GM10266 (cell line): ENCODE measurements at regions not wholly inside any gene's neighbourhood (a gene's known extent, or its start where the extent isn't known, plus 50 kb on each side); places are given as distances from the start of the nearest gene placed in this dataset.

Experiments
- DNase-seq: peaks from one replicate; pipeline ENCODE4 v3.0.0; 2012; ENCODE audit errors: extremely low spot score
- TF ChIP-seq, protein P1 (sequence below): IDR thresholded peaks from 2 replicates; pipeline ENCODE4 v1.5.1; 2012; ENCODE audit warnings: mild to moderate bottlenecking, low read depth; ENCODE audit not compliant: control insufficient read depth, insufficient read depth; ENCODE audit errors: missing control alignments

DNA sequence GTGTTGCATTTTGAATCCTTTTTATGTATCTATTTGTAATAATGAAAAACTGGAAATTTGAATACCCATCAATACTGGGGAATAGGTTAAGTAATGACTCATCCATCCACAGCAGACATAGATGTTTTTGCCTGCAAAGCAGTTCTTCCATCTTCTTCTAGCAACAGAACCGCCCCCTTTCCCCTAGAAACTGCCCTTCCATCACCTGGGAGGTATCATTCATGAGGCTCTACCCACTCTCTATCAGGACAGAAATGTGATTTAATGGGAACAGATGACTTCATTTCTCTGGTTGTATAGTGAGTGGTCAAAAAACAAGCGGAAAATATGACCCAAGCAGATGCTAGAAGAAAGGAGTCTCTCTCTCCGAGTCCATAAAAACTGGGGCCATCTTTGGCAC is 532.8 kb downstream of the UQCRFS1 start:
- no peak for DNase-seq
- TF ChIP-seq, protein P1, sequence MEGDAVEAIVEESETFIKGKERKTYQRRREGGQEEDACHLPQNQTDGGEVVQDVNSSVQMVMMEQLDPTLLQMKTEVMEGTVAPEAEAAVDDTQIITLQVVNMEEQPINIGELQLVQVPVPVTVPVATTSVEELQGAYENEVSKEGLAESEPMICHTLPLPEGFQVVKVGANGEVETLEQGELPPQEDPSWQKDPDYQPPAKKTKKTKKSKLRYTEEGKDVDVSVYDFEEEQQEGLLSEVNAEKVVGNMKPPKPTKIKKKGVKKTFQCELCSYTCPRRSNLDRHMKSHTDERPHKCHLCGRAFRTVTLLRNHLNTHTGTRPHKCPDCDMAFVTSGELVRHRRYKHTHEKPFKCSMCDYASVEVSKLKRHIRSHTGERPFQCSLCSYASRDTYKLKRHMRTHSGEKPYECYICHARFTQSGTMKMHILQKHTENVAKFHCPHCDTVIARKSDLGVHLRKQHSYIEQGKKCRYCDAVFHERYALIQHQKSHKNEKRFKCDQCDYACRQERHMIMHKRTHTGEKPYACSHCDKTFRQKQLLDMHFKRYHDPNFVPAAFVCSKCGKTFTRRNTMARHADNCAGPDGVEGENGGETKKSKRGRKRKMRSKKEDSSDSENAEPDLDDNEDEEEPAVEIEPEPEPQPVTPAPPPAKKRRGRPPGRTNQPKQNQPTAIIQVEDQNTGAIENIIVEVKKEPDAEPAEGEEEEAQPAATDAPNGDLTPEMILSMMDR: no peak

DNA sequence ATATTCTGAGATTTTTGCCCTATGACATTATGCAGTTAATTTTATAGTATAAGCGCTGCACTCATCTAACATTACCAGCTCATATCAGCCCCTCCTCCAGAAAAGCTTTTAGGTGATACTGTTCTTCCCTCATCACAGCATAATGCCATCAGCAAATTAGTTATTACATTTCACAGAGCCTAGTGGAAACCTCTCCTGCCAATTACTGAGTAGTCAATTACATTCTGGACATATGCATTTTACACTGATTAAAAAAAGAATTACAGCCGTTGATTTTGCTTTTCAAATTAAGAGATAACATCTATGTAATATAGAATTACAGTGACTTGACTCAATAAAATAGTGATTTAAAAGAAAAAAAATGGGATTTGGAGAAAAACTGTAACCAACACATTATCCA is 542.1 kb downstream of the UQCRFS1 start:
- TF ChIP-seq, protein P1: no peak
- no peak for DNase-seq

DNA sequence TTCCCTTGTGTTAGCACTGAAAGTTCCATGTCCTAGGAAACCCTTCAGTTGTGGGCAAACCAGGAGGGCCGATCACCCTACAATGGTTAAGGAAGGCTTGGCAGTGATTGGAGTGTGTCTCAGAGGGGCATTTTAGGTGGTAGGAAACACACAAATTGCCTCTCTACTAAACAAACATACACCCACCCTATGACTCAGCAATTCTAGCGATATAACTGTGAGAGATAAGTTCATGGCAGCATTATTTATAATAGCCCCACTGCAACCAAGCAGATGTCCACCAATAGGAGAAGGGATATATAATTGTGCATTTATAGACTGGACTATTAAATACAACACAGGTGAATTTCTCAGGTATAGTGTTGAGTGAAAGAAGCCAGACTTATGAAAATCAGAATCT is 543.1 kb downstream of the UQCRFS1 start:
- no peak for DNase-seq
- TF ChIP-seq, protein P1: no peak

DNA sequence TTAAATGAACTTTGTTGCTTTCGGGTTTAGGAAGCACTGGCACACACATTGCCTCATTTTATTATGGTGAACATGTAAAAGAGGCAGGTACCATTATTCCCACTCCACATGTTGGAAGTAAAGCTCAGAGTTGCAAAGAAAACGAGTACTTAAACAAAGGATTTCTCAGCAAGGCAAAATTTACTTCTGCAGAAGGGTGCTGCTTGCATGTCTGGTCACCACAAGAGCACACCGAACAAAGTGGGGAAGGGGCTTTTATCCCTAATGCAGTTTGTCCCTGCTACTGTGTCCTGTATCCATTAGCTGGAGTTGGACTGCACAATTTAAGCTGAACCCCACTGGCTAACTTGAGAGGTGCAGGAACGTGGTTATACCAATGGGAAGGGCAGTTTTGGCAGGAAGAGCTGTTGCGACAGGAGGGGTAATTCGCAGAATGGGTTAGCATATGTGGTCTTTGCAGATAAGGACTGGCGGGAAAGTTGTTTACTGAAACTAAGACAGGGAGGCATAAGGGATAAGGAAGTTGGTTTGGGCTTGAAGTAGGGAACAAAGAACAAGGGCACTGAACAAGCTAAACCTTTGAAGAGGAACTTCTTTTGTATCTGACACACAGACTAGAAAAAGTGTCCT is 545.5 kb downstream of the UQCRFS1 start:
- TF ChIP-seq, protein P1: no peak
- no peak for DNase-seq

DNA sequence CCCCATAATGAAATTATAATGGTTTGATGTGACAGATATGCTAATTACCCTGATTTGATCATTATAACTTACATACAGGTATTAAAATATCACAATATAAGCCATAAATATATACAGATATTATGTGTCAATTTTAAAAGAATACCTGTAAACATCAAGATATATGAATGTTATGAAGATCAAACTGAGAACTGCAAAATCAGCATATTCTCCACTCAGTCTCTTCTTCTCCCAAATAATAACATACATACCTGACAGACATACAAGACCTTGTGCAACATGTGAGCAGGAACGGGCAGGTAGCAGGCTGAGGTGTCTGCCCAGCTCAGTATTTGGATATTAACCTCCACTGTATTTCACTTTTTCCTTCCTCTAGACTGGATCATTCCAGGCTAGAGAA is 547.2 kb downstream of the UQCRFS1 start:
- TF ChIP-seq, protein P1: no peak

DNA sequence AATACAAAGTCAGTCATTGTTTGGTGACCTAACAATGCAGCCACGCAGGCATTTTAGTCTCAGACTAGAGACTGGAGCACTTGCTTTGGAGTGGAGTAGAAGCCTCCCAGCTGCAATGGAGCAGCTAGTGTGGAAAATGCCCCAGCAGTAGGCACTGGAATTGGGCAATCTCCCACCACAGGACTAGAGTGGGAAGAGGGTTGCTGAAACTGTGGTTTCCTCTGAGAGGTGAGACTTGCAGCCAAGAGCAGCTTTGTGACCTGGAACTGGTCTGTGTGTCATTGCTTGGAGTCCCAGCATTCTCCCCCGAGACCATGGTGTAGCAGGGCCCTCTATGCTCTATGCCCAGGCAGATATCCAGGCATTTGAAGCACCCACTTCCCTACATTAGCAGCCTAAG is 556.3 kb downstream of the UQCRFS1 start:
- TF ChIP-seq, protein P1: no peak
- DNase-seq: no peak

More for the DNA sequence above, 547.2 kb downstream of the UQCRFS1 start:
- no peak for DNase-seq

DNA sequence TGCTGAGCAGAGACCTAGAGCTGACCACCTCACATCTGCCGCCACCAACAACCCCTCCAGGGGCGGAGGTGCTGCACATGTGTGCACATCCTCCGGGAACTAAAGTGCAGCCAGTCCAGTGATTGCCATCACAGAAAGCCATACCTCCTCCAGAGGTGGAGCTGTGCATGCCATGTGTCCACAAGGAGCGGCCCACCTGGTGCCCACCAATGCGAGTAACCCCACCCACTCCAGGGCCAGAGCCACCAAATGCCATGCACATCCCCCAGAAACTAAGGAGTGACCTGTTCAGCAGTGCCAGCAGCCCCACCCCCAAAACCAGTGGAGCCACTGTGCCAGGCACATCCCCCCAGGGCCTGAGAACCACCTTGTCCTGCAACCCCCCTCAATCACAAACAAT is 557.9 kb downstream of the UQCRFS1 start:
- TF ChIP-seq, protein P1: no peak
- DNase-seq: no peak
